Endodermal cell (in vitro differentiated cells): ENCODE measurements at regions not wholly inside any gene's neighbourhood (a gene's known extent, or its start where the extent isn't known, plus 50 kb on each side); places are given as distances from the start of the nearest gene placed in this dataset.

ENCODE experiments used
- DNase-seq: peaks from one replicate; pipeline ENCODE4 v3.0.0-alpha.2; 2017
- H3K27ac ChIP-seq: 2 replicates; pipeline ENCODE4 v1.5.1; 2013; ENCODE audit warnings: mild to moderate bottlenecking, low read depth, low read length, moderate library complexity
- H3K27me3 ChIP-seq: 2 replicates; pipeline ENCODE4 v1.6.1; 2013; ENCODE audit warnings: mild to moderate bottlenecking, low read length, moderate library complexity; ENCODE audit not compliant: insufficient read depth, control insufficient read depth, poor library complexity, severe bottlenecking
- H3K36me3 ChIP-seq: 2 replicates; pipeline ENCODE4 v1.7.0; 2013; ENCODE audit warnings: mild to moderate bottlenecking, low read length, moderate library complexity; ENCODE audit not compliant: control insufficient read depth, insufficient read depth
- H3K4me1 ChIP-seq: one replicate; pipeline ENCODE4 v1.7.0; 2013; ENCODE audit warnings: low read length; ENCODE audit not compliant: control insufficient read depth, insufficient read depth
- H3K4me3 ChIP-seq: 2 replicates; pipeline ENCODE4 v1.5.1; 2013; ENCODE audit warnings: mild to moderate bottlenecking, low read length, moderate library complexity
- H3K9ac ChIP-seq: 2 replicates; pipeline ENCODE4 v1.6.1; 2013; ENCODE audit warnings: mild to moderate bottlenecking, low read length, moderate library complexity; ENCODE audit not compliant: poor library complexity, severe bottlenecking; ENCODE audit errors: extremely low read depth
- H3K9me3 ChIP-seq: 2 replicates; pipeline ENCODE4 v1.6.1; 2013; ENCODE audit warnings: mild to moderate bottlenecking, low read length, moderate library complexity; ENCODE audit not compliant: control insufficient read depth
- H3K27ac Mint-ChIP-seq: 2 replicates; pipeline ENCODE4 v1.8.0; 2020; ENCODE audit warnings: mixed read lengths
- H3K27me3 Mint-ChIP-seq: 2 replicates; pipeline ENCODE4 v1.8.0; 2021; ENCODE audit warnings: mild to moderate bottlenecking, mixed read lengths; ENCODE audit not compliant: insufficient read depth
- H3K36me3 Mint-ChIP-seq: 2 replicates; pipeline ENCODE4 v1.8.0; 2020; ENCODE audit warnings: low read depth, mixed read lengths
- H3K4me1 Mint-ChIP-seq: 2 replicates; pipeline ENCODE4 v1.8.0; 2020; ENCODE audit warnings: mixed read lengths
- H3K4me3 Mint-ChIP-seq: 2 replicates; pipeline ENCODE4 v1.8.0; 2020; ENCODE audit warnings: mild to moderate bottlenecking, moderate library complexity, mixed read lengths
- H3K9me3 Mint-ChIP-seq: 2 replicates; pipeline ENCODE4 v1.8.0; 2020; ENCODE audit warnings: mild to moderate bottlenecking, mixed read lengths
- WGBS, 2 experiments: methylation state at CpG; one replicate each; pipeline versions ENCODE4 v1.1.5 to v1.1.7; 2013; ENCODE audit warnings: missing lambda C conversion rate in 2 of 2, mixed read lengths in 1 of 2; ENCODE audit not compliant: insufficient coverage in 1 of 2, insufficient read length in 1 of 2; 5-methylcytosine and 5-hydroxymethylcytosine counted together
- TF ChIP-seq, protein P1 (sequence below): fragments of 200-600 bp; sonication (generic); conservative IDR thresholded peaks from 2 replicates; pipeline ENCODE4 v1.5.0; 2021; ENCODE audit warnings: antibody characterized with exemption, mild to moderate bottlenecking

DNA sequence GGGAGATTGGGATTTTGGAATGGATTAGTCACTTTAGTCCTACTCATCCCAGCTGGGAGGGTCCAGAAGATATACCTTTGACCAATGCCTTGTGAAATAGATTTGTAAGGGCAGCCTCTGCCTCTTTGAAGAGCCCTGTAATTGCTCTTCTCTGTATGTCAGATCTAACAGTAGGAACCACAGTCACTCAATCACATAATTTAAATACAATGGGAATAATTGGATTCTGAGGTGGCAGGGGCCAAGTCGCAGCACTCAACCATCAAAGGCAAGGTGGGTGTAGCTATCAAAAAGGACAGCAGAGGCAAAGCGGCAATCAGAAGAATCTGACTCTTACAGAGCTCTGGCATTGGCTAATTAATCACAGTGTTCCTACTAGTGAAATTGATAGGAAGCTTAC lies 650.9 kb upstream of the ANKRD30A start:
- peak; percentile 62 for DNase-seq
- Histone ChIP-seq H3K4me3 (no peak overlapping the region), H3K27me3 (no peaks in the 10 kb centered on the region), H3K9ac (no peak overlapping the region), H3K27ac (no peak overlapping the region), H3K36me3 (no peaks in the 10 kb centered on the region), H3K4me1 (peaks cover 9% of the 10 kb centered on the region), H3K9me3 (no peaks in the 10 kb centered on the region)
- no peak overlapping the region for H3K27ac Mint-ChIP-seq
- WGBS, 2 experiments = 26% methylated on average over 2 of the region's 2 CpGs; no CpG with 5 or more reads in 1 of the 2 experiments
- no peaks in the 10 kb centered on the region for H3K9me3 Mint-ChIP-seq
- H3K4me1 Mint-ChIP-seq = peaks cover 23% of the 10 kb centered on the region
- peaks cover 6% of the 10 kb centered on the region for H3K27me3 Mint-ChIP-seq
- no peak overlapping the region for H3K4me3 Mint-ChIP-seq
- no peaks in the 10 kb centered on the region for H3K36me3 Mint-ChIP-seq
- TF ChIP-seq, protein P1, sequence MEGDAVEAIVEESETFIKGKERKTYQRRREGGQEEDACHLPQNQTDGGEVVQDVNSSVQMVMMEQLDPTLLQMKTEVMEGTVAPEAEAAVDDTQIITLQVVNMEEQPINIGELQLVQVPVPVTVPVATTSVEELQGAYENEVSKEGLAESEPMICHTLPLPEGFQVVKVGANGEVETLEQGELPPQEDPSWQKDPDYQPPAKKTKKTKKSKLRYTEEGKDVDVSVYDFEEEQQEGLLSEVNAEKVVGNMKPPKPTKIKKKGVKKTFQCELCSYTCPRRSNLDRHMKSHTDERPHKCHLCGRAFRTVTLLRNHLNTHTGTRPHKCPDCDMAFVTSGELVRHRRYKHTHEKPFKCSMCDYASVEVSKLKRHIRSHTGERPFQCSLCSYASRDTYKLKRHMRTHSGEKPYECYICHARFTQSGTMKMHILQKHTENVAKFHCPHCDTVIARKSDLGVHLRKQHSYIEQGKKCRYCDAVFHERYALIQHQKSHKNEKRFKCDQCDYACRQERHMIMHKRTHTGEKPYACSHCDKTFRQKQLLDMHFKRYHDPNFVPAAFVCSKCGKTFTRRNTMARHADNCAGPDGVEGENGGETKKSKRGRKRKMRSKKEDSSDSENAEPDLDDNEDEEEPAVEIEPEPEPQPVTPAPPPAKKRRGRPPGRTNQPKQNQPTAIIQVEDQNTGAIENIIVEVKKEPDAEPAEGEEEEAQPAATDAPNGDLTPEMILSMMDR = no peak

DNA sequence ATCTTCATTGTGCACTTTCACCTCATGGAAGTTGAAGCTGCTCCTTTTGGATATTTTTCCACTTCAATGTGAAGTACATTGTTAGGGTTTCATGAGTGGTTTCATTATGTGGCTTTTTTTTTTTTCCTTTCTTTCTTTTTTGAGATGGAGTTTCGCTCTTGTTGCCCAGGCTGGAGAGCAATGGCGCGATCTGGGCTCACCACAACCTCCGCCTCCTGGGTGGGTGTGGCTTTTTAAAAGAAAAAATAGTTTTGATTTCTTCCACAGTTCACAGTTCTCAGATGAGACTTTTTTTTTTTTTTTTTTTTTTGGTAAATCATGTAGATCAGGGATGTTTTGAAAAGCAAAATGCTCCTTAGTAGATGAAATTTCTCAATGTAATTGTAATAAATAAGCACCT lies 652.3 kb upstream of the ANKRD30A start:
- WGBS, 2 experiments = 100% methylated on average over 1 of the region's 4 CpGs; no CpG with 5 or more reads in 1 of the 2 experiments
- no peak for DNase-seq
- no peak overlapping the region for H3K27ac ChIP-seq
- Mint-ChIP-seq H3K27me3 (peaks cover 6% of the 10 kb centered on the region), H3K4me3 (no peak overlapping the region), H3K27ac (no peak overlapping the region), H3K4me1 (peaks cover 23% of the 10 kb centered on the region), H3K9me3 (no peaks in the 10 kb centered on the region), H3K36me3 (no peaks in the 10 kb centered on the region)
- H3K4me1 ChIP-seq = peaks cover 9% of the 10 kb centered on the region
- H3K36me3 ChIP-seq = no peaks in the 10 kb centered on the region
- no peak overlapping the region for H3K4me3 ChIP-seq
- no peak overlapping the region for H3K9ac ChIP-seq
- H3K27me3 ChIP-seq = no peaks in the 10 kb centered on the region
- H3K9me3 ChIP-seq = no peaks in the 10 kb centered on the region
- TF ChIP-seq, protein P1 = no peak

DNA sequence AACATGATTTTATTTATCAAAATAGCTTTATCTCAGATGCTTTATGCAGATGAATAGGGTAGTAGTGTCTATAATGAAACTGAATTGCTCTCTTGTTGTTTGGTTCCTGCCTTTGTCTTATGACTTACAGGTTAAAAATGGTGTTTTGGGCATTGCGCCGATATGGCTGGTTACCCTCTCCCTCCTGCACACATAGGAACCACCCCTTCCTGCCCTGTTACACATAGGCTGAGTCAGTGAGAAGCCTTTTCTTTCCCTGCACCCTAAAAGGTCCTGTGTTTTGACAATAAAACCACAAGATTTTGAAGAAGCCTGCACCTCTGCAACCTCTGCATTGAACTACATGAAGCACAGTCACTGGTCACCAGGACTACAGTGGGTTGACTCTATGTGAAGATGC lies 655.8 kb upstream of the ANKRD30A start:
- TF ChIP-seq, protein P1 = no peak
- H3K27me3 Mint-ChIP-seq = peaks cover 10% of the 10 kb centered on the region
- 98% methylated on average over 2 of the region's 2 CpGs; no CpG with 5 or more reads in 1 of the 2 experiments for WGBS, 2 experiments

More for the DNA sequence above, 655.8 kb upstream of the ANKRD30A start:
- Histone ChIP-seq H3K4me3 (no peak overlapping the region), H3K27ac (no peak overlapping the region), H3K9me3 (peaks cover 8% of the 10 kb centered on the region), H3K27me3 (no peaks in the 10 kb centered on the region), H3K9ac (no peak overlapping the region), H3K4me1 (peaks cover 6% of the 10 kb centered on the region), H3K36me3 (no peaks in the 10 kb centered on the region)
- H3K27ac Mint-ChIP-seq = no peak overlapping the region
- H3K36me3 Mint-ChIP-seq = no peaks in the 10 kb centered on the region
- H3K9me3 Mint-ChIP-seq = no peaks in the 10 kb centered on the region
- peaks cover 9% of the 10 kb centered on the region for H3K4me1 Mint-ChIP-seq
- no peak for DNase-seq
- H3K4me3 Mint-ChIP-seq = no peak overlapping the region
